ENCODE measurements at regions not wholly inside any gene's neighbourhood (a gene's known extent, or its start where the extent isn't known, plus 50 kb on each side); places are given as distances from the start of the nearest gene placed in this dataset.
A peak's percentile ranks its signal among the peaks of the same experiment; 100 is the strongest.
"Not testable (repeated sequence)": the region's sequence is repeated elsewhere in the genome, so short reads cannot be mapped to it uniquely, and the experiment has no call there.

DNA sequence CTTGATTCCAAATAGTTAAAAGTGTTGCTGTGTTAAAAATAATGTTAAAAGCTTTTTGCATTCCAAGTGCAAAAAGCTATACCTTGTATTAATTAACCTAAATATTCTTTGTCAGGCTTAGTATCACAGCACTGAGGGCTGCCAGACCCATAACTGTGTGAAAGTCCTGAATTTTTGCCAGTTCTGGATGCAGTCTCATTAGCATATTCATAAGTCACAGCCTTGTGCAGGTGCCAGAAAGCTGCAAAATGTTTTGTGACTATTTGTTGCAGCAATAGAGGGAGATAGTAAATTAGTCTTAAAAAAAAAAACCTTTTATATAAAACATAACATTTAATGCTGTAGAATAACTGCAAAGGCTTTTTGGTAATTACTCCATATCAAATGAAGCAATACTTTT lies 56.6 kb downstream of the SLITRK1 start:
- peak; percentile 95 for DNase-seq (ENCODE audit: low spot score)

DNA sequence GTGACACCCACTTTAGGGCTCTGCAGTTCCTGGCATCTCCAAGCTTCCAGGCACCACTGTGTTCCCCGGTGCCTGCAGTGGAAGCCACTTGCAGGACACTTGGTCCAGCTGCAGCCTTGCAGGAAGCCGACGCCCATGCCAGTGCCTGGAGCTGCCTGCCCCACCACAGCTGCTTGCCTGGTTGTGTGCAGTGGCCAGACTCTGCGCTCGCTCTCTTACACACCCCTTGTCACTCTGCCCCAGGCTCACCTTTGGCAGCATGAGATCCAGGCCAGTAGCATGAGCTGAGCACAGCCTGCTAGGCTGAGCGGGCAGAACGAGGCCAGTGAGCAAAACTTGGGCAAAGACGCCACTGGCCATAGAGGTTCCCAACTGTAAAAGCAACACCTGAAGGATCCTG lies 57.7 kb downstream of the SLITRK1 start:
- DNase-seq (ENCODE audit: low spot score), result no peak

DNA sequence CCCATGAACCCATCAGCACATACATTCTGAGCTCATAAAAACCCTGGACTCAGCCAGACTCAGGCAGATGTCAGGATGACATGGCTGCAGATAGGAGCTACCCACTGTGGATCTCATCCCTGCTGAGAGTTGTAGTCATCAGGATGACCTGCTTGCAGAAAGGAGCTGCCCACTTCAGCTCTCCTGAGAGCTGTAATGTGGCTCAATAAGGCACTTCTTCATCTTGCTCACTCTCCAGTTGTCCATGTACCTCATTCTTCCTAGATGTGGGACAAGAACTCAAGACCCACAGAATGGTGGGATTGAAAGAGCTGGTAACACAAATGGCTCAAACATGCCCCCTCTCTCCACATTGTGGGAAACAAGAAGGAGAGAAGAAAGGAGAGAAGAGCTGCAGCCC lies 58.2 kb downstream of the SLITRK1 start:
- no peak for DNase-seq (ENCODE audit: low spot score)

DNA sequence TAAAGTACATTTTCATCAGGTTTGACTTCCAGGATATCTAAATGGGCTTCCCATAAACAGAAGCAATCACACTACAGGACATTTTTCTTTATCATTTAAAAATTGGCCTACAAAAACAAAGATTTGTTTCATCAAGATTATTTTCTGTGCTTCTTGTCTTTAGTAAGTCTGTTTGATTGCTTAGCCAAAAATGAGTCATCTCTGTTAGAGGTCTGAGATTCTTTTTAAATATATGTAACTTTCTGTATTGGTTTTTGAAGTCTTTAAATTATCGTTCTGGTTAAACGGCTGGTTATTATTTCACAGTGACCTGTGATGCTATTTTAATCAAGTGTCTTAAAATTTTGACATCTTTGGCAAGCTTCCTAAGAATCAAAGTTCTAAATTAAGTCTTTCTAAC lies 62.7 kb downstream of the SLITRK1 start:
- DNase-seq (ENCODE audit: low spot score), result no peak

DNA sequence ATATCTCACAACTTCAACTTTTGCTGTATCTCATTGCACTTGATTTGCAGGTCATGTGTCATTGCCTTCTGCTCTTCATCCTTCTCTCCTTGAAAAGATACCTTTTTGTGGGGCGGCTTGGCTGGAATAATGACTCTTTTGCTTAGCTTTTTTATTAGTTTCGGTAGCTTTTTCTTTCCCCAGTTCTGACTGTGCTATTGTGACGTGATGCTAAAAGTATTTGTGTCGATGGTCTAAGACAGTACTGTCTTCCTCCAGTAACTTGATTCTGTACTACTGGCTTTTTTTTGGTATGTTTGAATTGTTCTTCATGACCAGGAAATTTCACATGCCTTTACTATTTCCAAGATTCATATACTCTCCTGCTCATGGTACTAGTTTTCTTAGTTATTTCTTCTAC lies 63.1 kb downstream of the SLITRK1 start:
- DNase-seq (ENCODE audit: low spot score), result no peak

DNA sequence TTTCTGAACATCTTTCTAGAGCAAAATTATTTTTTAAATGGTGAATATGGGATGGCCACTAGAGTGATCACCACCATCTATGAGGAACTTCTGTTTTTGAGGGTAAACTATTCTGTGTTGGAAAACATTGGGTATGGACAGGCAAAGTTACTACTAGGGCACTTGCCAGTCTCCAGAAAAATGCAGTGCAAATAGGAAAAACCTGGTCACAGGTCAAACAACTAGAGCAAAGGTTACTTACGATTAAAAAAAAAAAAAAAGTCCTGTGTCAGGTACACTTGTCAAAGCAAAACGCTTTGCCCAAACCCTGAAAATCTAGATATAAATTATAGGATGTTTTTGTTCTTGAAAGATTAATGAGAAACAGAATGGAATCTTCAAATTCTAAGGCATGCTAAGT lies 66.2 kb downstream of the SLITRK1 start:
- no peak for DNase-seq (ENCODE audit: low spot score)

DNA sequence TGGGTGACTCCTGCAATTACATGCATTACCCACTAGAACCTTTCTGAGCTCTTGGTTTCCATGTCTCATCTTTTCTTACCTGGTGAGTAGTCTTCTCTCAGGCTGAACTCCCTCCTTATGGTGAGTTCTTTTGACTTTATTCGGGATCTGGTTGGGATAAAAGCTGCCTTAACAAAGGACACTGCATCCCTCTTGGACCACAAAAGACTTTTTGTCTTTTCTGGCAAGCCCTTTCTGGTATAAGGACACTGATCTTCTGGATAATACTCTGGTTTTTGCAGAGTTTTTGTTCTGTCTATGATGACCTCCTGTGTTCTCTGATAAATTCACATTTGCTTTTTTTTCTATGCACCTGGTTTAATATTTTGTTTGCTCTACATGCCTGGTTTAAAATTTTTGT lies 66.7 kb downstream of the SLITRK1 start:
- DNase-seq (ENCODE audit: low spot score), result peak; percentile 82

DNA sequence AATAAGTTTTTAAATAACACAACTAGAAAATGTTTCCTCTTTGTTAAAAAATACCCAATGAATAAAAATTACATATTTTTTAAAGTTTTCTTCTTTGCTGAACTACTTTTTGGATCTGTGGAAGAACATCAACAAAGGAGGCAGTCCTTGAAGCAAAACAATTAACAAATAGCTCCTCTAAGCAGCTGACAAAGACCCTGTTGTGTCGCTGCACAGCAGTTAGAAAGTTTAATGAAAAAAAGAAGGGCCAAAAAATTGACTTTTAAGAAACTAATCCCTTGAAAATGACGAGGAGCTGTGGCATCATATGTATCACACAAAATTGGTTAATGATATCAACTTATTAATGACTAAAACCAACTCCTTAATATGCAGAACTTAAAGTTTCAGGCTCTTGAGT lies 72.1 kb downstream of the SLITRK1 start:
- peak; percentile 91 for DNase-seq (ENCODE audit: low spot score)

DNA sequence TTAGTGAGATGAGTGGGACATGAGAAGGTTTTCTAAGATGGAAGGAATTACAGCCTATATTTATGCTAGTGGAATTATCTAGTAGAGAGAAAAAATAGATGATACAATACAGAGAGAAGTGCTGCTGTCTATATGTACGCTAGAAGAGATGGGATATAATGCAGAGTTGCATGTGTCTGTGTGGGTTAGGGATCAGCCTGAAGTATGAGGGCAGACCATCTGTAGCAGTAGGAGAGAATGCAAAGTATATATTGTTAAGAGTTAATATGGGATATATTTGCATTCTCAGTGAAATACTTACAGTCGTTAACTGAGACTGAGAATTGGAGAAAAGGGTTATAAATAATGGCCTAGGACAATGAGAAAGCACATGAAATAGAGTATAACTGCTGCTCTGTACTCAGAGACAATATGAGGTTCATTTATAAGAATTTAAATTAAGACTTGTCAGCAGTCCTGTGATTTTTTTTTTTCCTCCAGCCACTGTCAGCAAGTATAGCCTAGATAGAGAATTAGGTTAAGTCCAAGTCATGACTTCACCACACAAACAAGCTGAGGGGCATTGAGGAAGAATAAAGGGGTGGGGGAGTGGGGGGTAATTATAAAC lies 77.8 kb downstream of the SLITRK1 start:
- DNase-seq (ENCODE audit: low spot score), result no peak

DNA sequence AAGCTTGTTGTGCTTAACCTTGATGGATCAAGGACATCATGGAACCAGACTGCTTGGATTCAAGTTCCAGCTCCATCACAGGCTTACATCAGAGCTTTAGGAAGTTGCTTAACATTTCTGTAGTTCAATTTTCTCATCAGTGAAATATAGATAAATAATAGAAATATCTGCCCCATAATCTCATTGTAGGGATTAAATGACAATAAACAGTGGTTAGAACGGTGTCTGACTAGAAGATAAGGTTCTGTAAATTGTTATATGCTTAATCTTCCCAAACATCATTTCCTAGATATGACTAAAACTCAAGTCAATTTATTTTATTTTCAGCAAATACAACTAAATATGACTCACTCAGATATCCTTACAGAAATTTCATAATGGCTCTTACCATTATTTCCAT lies 83.5 kb downstream of the SLITRK1 start:
- DNase-seq (ENCODE audit: low spot score), result no peak

DNA sequence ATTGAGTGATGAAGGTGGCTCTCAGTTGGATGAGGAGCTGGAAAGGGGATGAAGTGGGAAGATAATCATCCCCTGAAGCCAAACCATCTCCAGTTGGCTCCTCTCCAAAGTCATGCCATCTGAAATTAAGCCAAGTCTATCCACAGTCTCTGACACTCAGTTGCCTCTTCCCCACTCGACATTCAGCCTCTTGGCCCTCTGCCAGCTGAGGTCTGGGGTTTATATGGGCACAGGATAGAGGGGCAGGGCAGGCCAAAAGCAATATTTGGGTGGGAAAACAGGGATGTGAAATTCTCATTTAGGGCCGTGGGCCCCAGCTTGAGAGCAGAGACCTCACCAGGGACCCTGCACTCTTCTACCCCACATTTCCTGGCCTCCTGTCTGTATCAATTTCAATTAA lies 85.9 kb downstream of the SLITRK1 start:
- no peak for DNase-seq (ENCODE audit: low spot score)

DNA sequence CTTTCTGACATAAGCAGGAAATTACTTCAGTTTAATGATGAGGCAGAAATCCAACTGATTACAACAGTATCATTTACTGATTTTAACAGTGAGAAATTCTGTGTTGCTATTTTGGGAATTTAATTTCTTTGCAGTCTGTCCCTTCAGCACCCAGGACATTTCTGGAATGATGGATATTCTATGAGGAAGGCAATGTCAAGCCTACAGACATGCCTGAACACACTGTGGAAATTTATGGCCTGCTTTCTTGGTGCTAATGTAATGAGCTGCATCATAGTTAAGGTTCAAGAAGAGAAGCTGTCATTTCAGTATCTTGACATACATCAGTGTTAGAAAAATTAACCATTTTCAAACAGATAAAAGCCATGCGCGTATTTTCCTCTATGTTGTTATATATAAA lies 87.7 kb downstream of the SLITRK1 start:
- DNase-seq (ENCODE audit: low spot score), result no peak

DNA sequence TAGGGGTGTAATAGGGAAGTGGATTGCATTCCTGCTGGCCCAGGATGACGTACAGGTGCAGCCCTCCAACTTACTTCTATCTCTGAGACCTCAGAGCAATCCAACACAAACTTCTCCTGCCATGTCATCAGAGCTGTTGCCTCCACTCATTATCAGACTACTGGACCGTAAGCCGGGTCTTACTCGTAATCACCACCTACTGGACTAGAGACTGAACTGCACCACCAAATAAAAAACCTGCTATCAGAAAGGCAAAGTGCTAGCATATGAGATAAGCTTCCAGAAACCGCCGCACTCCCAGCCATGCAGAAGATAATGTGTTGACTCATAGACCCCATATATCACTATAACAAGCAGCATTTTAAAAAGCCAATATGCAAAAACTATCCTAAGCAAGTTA lies 102.0 kb downstream of the SLITRK1 start:
- no peak for DNase-seq (ENCODE audit: low spot score)

DNA sequence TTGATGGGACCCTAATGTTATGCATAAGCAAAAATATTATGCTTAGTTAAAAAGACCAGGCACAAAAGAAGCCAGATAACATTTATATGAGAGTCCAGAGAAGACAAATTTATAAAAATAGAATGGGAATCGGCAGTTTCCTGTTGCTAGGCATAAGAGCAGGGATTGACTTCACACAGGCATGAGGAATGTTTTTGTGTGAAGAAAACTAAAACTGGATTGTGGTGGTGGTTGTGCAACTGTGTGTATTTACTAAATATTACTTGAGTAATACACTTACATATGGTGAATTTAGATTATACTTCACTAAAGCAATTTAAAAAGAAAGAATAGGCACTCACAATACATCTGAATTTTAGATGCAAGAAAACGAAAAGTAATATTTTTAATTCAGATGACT lies 108.3 kb downstream of the SLITRK1 start:
- DNase-seq (ENCODE audit: low spot score), result no peak

DNA sequence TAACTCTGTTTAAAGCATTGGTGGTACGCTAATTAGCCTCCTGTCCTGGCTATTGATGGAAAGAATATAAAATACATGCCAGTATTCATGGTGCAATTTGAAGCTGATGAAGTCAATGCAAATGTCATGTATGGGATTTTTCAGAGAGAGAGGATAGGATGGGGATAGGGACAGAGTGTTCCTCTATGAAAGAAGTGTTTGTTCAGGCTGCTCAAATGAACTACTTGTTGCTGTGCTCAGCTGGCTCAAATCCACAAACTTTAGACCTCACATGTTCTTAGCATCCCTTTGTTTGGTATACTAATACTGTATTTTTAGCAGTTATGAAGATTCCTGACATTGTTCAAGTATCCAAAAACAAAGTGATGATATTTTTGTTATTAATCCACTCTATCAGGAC lies 116.5 kb downstream of the SLITRK1 start:
- peak; percentile 98 for DNase-seq (ENCODE audit: low spot score)

DNA sequence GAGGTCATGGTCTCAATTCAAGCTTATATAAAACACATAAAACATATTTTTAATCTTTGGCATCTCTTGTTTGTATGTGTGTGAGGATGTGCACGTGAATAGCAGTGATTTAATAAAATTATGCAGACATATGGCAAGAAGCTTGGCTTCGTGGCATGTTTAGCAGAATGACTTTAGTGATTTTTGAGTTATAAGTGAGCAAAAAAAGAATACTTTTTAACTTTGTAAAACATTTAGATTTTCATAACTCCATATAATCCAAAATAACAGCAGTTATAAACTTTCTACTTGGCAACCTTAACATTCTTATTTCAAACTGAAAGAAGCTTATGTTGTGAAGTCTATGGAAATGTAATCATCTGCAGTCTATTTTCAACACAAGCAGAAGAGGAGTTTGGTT lies 120.6 kb downstream of the SLITRK1 start:
- DNase-seq (ENCODE audit: low spot score), result no peak

DNA sequence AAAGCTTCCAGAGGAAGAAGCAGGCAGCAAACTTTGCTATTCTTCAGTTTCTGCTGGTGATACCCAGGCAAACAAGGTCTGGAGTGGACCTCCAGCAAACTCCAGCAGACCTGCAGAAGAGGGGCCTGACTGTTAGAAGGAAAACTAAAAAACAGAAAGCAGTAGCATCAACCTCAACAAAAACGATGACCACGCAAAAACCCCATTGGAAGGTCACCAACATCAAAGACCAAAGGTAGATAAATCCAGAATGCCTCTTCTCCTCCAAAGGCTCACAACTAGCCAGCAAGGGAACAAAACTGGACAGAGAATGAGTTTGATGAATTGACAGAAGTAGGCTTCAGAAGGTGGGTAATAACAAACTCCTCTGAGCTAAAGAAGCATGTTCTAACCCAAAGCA lies 127.1 kb downstream of the SLITRK1 start:
- DNase-seq (ENCODE audit: low spot score), result not testable (repeated sequence)

DNA sequence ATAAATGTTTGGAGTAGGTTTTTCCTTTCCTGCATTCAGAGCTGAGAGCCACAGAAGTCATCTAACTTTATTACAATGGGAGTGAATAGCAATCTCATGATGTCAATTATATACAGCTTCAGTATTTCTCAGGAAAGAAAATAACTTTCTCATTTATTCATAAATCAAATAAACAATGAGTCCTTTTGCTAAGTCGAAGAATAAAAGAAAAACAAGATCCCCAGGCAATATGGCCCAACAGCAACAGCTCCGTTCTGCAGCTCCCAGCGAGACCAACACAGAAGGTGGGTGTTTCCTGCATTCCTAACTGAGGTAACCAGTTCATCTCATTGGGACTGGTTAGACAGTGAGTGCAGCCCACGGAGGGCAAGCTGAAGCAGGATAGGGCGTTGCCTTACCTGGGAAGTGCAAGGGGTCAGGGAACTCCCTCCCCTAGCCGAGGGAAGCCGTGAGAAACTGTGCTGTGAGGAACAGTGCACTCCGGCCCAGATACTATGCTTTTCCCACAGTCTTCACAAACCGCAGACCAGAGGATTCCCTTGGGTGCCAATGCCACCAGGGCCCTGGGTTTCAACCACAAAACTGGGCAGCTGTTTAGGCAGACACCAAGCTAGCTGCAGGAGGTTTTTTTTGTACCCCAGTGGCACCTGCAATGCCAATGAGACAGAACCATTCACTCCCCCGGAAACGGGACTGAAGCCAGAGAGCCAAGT lies 128.2 kb downstream of the SLITRK1 start:
- no peak for DNase-seq (ENCODE audit: low spot score)

DNA sequence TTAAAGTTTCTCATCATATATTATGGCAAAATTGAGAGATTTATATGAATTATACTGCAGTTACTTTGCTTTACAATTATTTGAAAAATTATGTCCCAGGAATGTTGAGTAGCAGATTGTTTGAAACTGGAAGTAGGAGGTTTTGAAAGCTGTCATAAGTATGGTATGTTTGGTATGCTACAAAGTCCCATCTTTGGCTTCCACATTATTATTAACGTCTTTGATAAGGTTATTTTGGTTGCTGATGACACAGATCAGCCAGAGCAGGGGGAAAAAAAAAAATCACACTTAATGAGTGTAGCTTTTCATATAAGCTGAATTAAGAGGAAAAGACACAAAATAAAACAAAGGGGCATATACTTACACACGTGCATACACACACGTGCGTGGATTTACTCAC lies 130.1 kb downstream of the SLITRK1 start:
- no peak for DNase-seq (ENCODE audit: low spot score)

DNA sequence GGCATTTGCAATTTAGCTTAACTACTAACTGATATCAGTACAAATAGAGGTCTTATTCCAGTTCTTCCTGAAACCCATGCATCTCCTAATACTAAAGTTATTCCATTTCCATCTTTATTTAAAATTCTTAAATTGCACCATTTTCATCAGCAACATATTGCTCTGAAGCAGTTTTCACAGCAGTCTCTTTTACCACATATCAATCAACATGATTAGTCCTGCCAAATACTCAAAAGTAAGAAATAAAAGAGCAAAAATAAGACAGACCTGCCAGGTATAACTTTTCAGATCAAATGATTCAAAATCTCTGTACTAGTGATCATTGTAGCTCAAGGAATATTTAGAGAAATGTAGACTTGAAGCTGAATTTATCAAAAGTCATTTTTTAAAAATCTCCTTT lies 141.7 kb downstream of the SLITRK1 start:
- no peak for DNase-seq (ENCODE audit: low spot score)

DNA sequence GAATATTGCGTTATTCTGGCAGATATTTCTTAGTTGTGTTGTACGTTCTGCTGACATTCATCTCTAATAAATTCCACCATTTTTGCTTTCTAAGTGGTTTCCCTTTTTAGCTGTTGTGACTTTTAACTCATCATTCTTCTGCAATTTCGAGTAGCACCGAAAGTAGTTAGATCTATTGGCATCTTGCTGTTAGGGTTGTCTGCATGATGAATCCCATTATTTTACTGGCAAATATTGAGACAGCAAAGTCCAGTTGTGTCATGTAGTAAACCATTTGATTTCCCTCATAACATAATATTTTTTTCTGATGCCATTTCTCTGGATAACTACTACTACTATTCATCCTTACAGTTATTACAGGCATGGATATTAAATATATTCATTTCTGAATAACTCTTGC lies 143.9 kb downstream of the SLITRK1 start:
- DNase-seq (ENCODE audit: low spot score), result no peak

DNA sequence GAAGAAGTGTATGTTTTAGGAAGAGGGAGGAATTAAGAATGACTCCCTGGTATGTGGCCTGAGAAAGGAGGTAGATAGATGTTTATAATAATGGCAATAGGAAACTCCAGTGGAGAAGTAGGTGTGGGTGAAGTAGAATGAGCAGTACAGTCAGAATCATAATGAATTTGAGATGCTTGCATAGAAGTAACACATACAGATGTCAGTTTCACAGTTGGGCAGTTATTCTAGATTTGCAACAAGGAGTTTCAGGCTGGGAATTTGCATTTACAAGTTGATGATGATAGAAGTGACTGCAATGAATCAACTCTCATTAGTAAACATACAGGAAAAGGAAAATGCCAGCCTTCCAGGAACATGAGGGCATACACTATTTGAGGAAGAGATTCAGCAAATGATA lies 149.0 kb downstream of the SLITRK1 start:
- peak; percentile 45 for DNase-seq (ENCODE audit: low spot score)

DNA sequence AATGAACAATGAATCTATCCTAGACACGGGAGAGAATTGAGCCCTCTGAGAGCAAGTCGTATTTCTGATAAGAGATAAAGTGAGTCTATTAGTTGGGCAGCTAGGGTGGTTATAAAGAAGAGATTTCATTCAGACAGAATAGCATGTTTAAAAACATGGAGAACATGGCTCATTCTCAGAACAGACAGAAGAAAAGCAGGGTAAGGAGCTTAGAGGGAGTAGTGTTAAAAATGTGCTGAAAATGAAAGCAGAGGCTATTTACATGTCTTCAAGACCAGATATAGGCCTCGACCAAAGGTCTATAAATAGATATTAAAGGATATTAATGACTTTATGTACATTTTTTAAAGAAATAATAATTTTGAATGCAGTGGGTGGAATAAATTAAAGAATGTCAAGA lies 149.5 kb downstream of the SLITRK1 start:
- DNase-seq (ENCODE audit: low spot score), result peak; percentile 41

DNA sequence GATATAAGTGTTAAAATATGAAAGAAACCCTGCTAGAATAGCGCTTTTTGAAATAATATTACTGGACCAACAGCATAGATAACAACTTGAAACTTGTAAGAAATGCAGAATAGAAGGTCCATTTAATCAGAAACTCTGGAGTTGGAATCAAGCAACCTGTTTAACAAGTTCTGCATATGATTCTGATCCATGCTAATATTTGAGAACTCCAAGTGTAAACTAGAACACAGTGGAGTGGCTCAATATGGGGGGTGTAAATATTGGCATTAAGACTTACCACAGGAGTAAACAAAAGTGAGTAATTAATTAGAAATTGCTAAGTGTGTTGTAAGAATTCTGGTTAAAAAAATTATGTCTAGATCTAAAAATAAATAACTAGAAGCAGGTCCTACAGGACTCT lies 151.2 kb downstream of the SLITRK1 start:
- DNase-seq (ENCODE audit: low spot score), result no peak
